GM18873 (cell line): ENCODE measurements at regions not wholly inside any gene's neighbourhood (a gene's known extent, or its start where the extent isn't known, plus 50 kb on each side); places are given as distances from the start of the nearest gene placed in this dataset.

Experiments
- ATAC-seq: cut with Tn5 transposase; IDR thresholded peaks from one replicate; pipeline ENCODE4 v1.9.1; 2021; ENCODE audit warnings: mild to moderate bottlenecking, moderate library complexity, moderate number of reproducible peaks; ENCODE audit not compliant: unreplicated experiment, low FRiP score

GRCh38 chr14:62001963-62002362 is 239.7 kb downstream of the SNAPC1 start:
- ATAC-seq = no peak

GRCh38 chr14:62002642-62003041 is 240.4 kb downstream of the SNAPC1 start:
- ATAC-seq = no peak

- no peak for ATAC-seq
These were observed 241.5 kb downstream of the SNAPC1 start for GRCh38 chr14:62003701-62004100.

- ATAC-seq = no peak
These were observed 244.0 kb downstream of the SNAPC1 start for GRCh38 chr14:62006116-62006731.

GRCh38 chr14:62015243-62015642 is 253.0 kb downstream of the SNAPC1 start:
- ATAC-seq = no peak

- ATAC-seq = no peak
These were observed 253.7 kb downstream of the SNAPC1 start for GRCh38 chr14:62015945-62016344.

GRCh38 chr14:62017651-62018230 is 255.5 kb downstream of the SNAPC1 start:
- ATAC-seq = no peak

GRCh38 chr14:62018606-62019005 is 256.4 kb downstream of the SNAPC1 start:
- ATAC-seq = no peak

GRCh38 chr14:62027958-62028357 is 265.7 kb downstream of the SNAPC1 start:
- ATAC-seq = no peak

GRCh38 chr14:62029569-62029924 is 267.3 kb downstream of the SNAPC1 start:
- no peak for ATAC-seq

GRCh38 chr14:62030387-62030786 is 268.2 kb downstream of the SNAPC1 start:
- no peak for ATAC-seq

- no peak for ATAC-seq
These were observed 269.3 kb downstream of the SNAPC1 start for GRCh38 chr14:62031504-62031903.

GRCh38 chr14:62053188-62053587 is 291.0 kb downstream of the SNAPC1 start:
- peak; percentile 99 for ATAC-seq

GRCh38 chr14:62056789-62057188 is 294.6 kb downstream of the SNAPC1 start:
- ATAC-seq = no peak

GRCh38 chr14:62062645-62063044 is 300.4 kb downstream of the SNAPC1 start:
- ATAC-seq = no peak

GRCh38 chr14:62064751-62065323 is 302.6 kb downstream of the SNAPC1 start:
- no peak for ATAC-seq

GRCh38 chr14:62066304-62066703 is 304.1 kb downstream of the SNAPC1 start:
- no peak for ATAC-seq

- ATAC-seq = no peak
These were observed 308.8 kb downstream of the SNAPC1 start for GRCh38 chr14:62071039-62071438.

- ATAC-seq = no peak
These were observed 314.1 kb downstream of the SNAPC1 start for GRCh38 chr14:62076368-62076767.

- no peak for ATAC-seq
These were observed 314.8 kb downstream of the SNAPC1 start for GRCh38 chr14:62076825-62077605.

GRCh38 chr14:62077676-62078261 is 315.5 kb downstream of the SNAPC1 start:
- no peak for ATAC-seq
